Activated CD4-positive, alpha-beta T cell treated with anti-CD3 and anti-CD28 coated beads for 1 hour (primary cell): ENCODE measurements at regions not wholly inside any gene's neighbourhood (a gene's known extent, or its start where the extent isn't known, plus 50 kb on each side); places are given as distances from the start of the nearest gene placed in this dataset.
"Not testable (repeated sequence)": the region's sequence is repeated elsewhere in the genome, so short reads cannot be mapped to it uniquely, and the experiment has no call there.

ENCODE experiments used
- DNase-seq: peaks from one replicate; pipeline ENCODE4 v3.0.0-alpha.2; 2020

GRCh38 chr21:27058673-27059605 is 92.1 kb upstream of the ADAMTS5 start:
- DNase-seq, result no peak

DNA sequence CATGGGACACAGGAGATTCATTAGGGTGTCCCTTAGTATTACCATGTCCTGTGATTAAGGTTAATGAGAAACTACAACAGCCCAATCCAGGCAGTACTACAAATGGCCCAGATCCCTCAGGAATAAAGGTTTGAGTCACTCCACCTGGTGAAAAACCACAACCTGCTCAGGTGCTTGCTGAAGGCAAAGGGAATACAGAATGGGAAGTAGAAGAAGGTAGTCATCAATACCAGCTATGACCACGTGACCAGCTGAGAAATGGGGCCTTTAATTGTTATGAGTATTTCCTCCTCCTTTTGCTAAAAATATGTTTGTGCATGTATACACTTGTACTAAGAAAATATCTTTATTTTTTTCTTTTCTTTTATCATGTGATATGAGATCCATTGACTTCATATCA is 91.1 kb upstream of the ADAMTS5 start:
- DNase-seq, result no peak

GRCh38 chr21:27047658-27048314 is 80.9 kb upstream of the ADAMTS5 start:
- no peak for DNase-seq

DNA sequence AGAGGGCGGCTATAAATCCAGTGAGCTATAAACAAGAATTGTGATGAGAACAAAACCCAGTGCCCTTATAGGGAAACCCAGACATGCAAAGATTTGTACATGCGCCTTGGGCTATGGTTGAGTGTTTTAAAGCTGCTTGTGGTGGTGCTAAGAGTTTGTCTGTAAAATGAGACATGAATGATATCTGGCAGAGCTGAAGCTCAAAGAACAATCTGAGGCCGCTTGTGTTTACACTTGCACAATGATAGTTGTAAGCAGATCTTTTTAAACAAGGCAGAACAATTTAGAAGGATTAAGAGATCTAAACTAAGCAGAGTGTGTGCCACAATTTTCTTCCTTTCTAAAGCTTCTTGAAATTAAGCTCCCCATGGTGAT is 80.4 kb upstream of the ADAMTS5 start:
- DNase-seq, result no peak

DNA sequence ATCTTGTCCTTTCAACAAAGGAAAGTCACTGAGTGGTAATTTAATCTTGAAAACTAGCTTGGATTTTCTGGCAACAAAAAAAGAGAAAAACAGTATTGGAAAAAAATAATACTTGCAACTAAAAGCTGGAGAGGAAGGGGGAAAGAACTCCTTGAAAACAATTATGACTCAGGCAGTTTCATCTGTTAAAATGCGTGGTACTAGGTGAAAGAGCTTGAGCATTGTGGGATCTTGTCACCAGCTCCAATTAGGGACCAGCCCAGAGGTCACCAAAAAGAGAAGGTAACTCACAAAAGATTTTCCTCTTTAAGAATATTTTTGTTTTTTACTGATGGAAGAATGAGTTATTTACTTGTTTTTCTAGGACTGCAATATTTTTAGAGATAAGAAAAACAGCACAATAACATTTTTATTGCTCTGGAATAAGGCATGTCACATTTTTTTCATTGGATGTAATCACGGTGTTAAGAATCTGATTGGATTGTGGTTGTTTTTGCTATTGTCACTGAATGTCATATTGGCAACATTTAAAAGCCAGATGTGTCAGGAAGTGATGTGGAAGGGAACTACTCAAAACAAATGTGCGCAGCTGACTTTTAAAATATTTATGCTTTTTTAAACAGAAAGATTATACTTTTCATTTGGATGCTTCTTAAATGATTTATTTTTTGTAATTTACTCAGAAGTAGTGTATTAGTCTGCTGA is 78.5 kb upstream of the ADAMTS5 start:
- DNase-seq, result no peak

- no peak for DNase-seq
Observed at GRCh38 chr21:27043377-27043776, 76.5 kb upstream of the ADAMTS5 start.

- DNase-seq, result no peak
Observed at GRCh38 chr21:27040738-27041469, 74.0 kb upstream of the ADAMTS5 start.

- no peak for DNase-seq
Observed at GRCh38 chr21:27036736-27037301, 69.9 kb upstream of the ADAMTS5 start.

GRCh38 chr21:27035791-27036190 is 68.9 kb upstream of the ADAMTS5 start:
- DNase-seq, result no peak

- DNase-seq, result no peak
Observed at GRCh38 chr21:27034796-27035195, 67.9 kb upstream of the ADAMTS5 start.

- no peak for DNase-seq
Observed at GRCh38 chr21:27033471-27033870, 66.6 kb upstream of the ADAMTS5 start.

GRCh38 chr21:27026501-27026900 is 59.6 kb upstream of the ADAMTS5 start:
- DNase-seq, result no peak

DNA sequence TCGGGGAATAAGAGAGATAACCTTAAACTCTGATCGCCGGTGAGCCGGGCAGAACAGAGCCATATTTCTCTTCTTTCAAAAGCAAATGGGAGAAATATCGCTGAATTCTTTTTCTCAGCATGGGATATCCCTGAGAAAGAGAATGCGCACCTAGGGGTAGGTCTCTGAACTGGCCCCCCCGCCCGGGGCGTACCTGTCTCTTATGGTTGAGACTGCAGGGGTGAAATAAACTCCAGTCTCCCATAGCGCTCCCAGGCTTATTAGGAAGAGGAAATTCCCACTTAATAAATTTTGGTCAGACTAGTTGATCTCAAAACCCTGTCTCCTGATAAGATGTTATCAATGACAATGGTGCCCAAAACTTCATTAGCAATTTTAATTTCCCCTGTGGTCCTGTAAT is 58.8 kb upstream of the ADAMTS5 start:
- DNase-seq, result not testable (repeated sequence)

DNA sequence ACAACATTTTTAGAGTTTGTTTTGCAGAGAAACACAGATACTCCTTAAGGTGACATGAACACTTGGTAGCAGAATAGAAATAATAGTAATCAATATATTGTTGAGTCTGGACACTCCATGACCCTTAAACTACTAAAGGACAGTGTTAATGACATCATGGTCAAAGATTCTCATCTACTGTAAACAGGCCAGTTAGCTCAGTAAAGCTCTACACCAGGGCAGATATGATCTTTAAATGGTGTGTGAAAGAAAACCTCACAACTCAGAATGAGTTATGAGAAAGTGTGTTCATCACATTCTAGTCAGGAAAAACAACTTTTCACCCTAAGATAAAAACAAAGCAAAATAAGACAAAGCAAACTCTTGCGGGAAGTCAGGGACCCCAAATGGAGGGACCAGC is 58.1 kb upstream of the ADAMTS5 start:
- DNase-seq, result no peak

- no peak for DNase-seq
Observed at GRCh38 chr21:27024301-27024700, 57.4 kb upstream of the ADAMTS5 start.

DNA sequence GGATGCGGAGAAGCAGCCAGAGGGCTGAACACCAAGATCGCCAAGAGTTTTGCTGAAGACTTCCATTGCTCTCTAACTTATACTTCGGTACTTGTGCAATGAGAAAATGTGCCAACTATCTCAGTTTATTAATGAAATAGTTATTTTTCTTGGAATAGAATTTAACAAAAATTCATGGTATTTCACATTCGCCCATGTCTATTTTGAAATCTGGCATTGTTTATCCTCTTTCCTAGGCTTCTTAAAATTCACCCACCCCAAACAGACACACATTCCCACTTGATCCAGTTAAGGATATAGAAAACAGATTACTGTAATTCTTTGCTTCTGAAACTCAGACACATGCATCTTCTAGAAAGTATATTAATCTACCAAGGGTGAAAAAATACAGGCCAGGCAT is 56.3 kb upstream of the ADAMTS5 start:
- no peak for DNase-seq

DNA sequence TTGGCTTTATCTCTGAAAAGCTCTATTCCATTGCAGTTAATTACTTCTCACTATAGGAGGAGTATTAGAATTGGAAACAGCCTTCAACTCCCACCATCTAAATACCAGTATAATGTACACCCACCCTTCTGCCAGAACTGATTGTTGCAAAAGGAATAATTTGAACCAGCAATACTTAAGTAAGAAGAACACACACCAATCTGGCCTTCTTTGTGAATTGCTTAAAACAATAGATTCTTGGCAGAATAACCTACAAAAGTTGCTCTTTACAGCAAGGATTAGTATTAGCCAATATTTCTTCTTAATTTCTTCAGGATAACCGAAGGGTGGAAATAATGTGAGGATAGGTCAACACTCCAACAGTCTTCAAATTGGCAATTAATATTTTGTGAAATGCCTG is 54.9 kb upstream of the ADAMTS5 start:
- DNase-seq, result no peak

GRCh38 chr21:27021046-27021445 is 54.2 kb upstream of the ADAMTS5 start:
- no peak for DNase-seq

DNA sequence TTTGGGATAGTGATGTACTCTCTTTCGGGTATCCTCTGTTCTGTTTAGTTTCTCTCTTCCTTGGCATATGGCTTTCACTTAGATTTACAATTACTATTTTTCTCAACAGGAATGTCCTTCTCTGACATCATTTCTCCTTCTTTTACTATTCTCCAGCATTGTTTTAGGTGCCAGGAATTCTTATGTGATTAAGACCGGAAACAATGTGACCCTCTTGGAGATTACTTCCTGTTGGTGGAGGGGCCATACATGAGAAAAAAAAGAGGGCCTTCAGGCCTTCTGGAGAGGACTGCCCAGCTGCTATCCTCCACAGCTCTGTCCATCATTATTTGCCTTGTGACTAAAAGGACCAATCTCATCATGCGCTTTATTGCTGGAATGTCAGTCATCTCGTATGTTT is 50.4 kb upstream of the ADAMTS5 start:
- no peak for DNase-seq
